GM23248 (cell line): ENCODE measurements at regions not wholly inside any gene's neighbourhood (a gene's known extent, or its start where the extent isn't known, plus 50 kb on each side); places are given as distances from the start of the nearest gene placed in this dataset.

ENCODE experiments used
- DNase-seq: peaks from one replicate; pipeline ENCODE4 v3.0.0-alpha.2; 2015
- H2AFZ ChIP-seq: fragments of 200-600 bp; sonication (generic); 2 replicates; pipeline ENCODE4 v1.6.1; 2016; ENCODE audit warnings: antibody characterized with exemption
- H3F3A ChIP-seq: fragments of 200-600 bp; sonication (generic); 2 replicates; pipeline ENCODE4 v1.6.1; 2016; ENCODE audit warnings: mild to moderate bottlenecking, antibody characterized with exemption, mixed run types; ENCODE audit not compliant: insufficient read depth
- H3K27ac ChIP-seq: fragments of 200-600 bp; sonication (generic); 2 replicates; pipeline ENCODE4 v1.5.1; 2016; ENCODE audit warnings: mild to moderate bottlenecking
- H3K27me3 ChIP-seq: fragments of 200-600 bp; sonication (generic); replicated peaks from 2 replicates; pipeline ENCODE4 v1.6.1; 2016; ENCODE audit warnings: mild to moderate bottlenecking; ENCODE audit not compliant: insufficient read depth
- H3K36me3 ChIP-seq: fragments of 200-600 bp; sonication (generic); 2 replicates; pipeline ENCODE4 v1.6.1; 2016; ENCODE audit warnings: low read depth, mild to moderate bottlenecking
- H3K4me1 ChIP-seq: fragments of 200-600 bp; sonication (generic); 2 replicates; pipeline ENCODE4 v1.6.1; 2016; ENCODE audit warnings: mild to moderate bottlenecking; ENCODE audit not compliant: insufficient read depth
- H3K4me2 ChIP-seq: fragments of 200-600 bp; sonication (generic); one replicate; pipeline ENCODE4 v1.6.1; 2016; ENCODE audit warnings: mild to moderate bottlenecking; ENCODE audit not compliant: unreplicated experiment
- H3K4me3 ChIP-seq: fragments of 200-600 bp; sonication (generic); 2 replicates; pipeline ENCODE4 v1.5.1; 2016; ENCODE audit warnings: mild to moderate bottlenecking
- H3K79me2 ChIP-seq: fragments of 200-600 bp; sonication (generic); 2 replicates; pipeline ENCODE4 v1.6.1; 2016; ENCODE audit warnings: mild to moderate bottlenecking; ENCODE audit not compliant: insufficient read depth
- H3K9ac ChIP-seq: fragments of 200-600 bp; sonication (generic); 2 replicates; pipeline ENCODE4 v1.6.1; 2016; ENCODE audit warnings: mild to moderate bottlenecking
- H3K9me2 ChIP-seq: fragments of 200-600 bp; sonication (generic); 2 replicates; pipeline ENCODE4 v1.6.1; 2016; ENCODE audit warnings: mixed run types, mild to moderate bottlenecking, moderate library complexity; ENCODE audit not compliant: insufficient read depth
- H3K9me3 ChIP-seq: fragments of 200-600 bp; sonication (generic); one replicate; pipeline ENCODE4 v1.6.1; 2017; ENCODE audit warnings: low read depth
- H4K20me1 ChIP-seq: fragments of 200-600 bp; sonication (generic); 2 replicates; pipeline ENCODE4 v1.6.0; 2016; ENCODE audit not compliant: insufficient read depth
- EZH2 ChIP-seq: fragments of 200-600 bp; sonication (generic); IDR thresholded peaks from 2 replicates; pipeline ENCODE4 v1.6.1; 2018; ENCODE audit warnings: antibody characterized with exemption, mild to moderate bottlenecking; ENCODE audit not compliant: insufficient read depth, poor library complexity, severe bottlenecking
- EZH2phosphoT487 ChIP-seq: fragments of 200-600 bp; sonication (generic); IDR thresholded peaks from 2 replicates; pipeline ENCODE4 v1.6.1; 2018; ENCODE audit warnings: antibody characterized with exemption, moderate library complexity, mild to moderate bottlenecking, low read depth; ENCODE audit not compliant: insufficient read depth
- WGBS, 2 experiments: methylation state at CpG; one replicate each; pipeline ENCODE4 v1.1.6; 2015 to 2017; ENCODE audit warnings: low lambda C conversion rate in 2 of 2, low coverage in 1 of 2; ENCODE audit errors: missing lambda C conversion rate in 2 of 2; 5-methylcytosine and 5-hydroxymethylcytosine counted together
- in situ Hi-C: fragments of 300-500 bp; cut with MboI; formaldehyde crosslinking; loops from 2 replicates; pipeline ENCODE4 v1.15.0; 2020

- no peaks in the 10 kb centered on the region for H3K79me2 ChIP-seq
- no peaks in the 10 kb centered on the region for H3K9me3 ChIP-seq
- no peak for DNase-seq
- no peak overlapping the region for H3K27ac ChIP-seq
- 37 to 41% methylated on average over 5 of the region's 5 CpGs for WGBS, 2 experiments
- no peaks in the 10 kb centered on the region for H3K4me1 ChIP-seq
- no peak overlapping the region for H3K9ac ChIP-seq
- no peaks in the 10 kb centered on the region for H3F3A ChIP-seq
- no peaks in the 10 kb centered on the region for H3K36me3 ChIP-seq
- H3K9me2 ChIP-seq = no peaks in the 10 kb centered on the region
- no peak overlapping the region for H2AFZ ChIP-seq
- H3K4me2 ChIP-seq = no peak overlapping the region
- no peak overlapping the region for H3K4me3 ChIP-seq
- TF ChIP-seq EZH2 (no peak), EZH2phosphoT487 (no peak)
- H4K20me1 ChIP-seq = no peaks in the 10 kb centered on the region
- H3K27me3 ChIP-seq = no peaks in the 10 kb centered on the region
- in situ Hi-C loops = no loop called here
These were observed 258.8 kb upstream of the NUDT12 start for GRCh38 chr5:103821361-103821760.

GRCh38 chr5:103808464-103809106 lies 246.0 kb upstream of the NUDT12 start:
- H3K4me1 ChIP-seq = no peaks in the 10 kb centered on the region
- no peaks in the 10 kb centered on the region for H4K20me1 ChIP-seq
- H3K79me2 ChIP-seq = no peaks in the 10 kb centered on the region
- H3K9me3 ChIP-seq = no peaks in the 10 kb centered on the region
- no peaks in the 10 kb centered on the region for H3K9me2 ChIP-seq
- H3K4me2 ChIP-seq = no peak overlapping the region
- H2AFZ ChIP-seq = no peak overlapping the region
- no peaks in the 10 kb centered on the region for H3F3A ChIP-seq
- no peak for TF ChIP-seq EZH2
- no peak for TF ChIP-seq EZH2phosphoT487
- in situ Hi-C loops = no loop called here
- H3K27me3 ChIP-seq = no peaks in the 10 kb centered on the region
- DNase-seq = peak; percentile 31
- H3K27ac ChIP-seq = no peak overlapping the region
- no peaks in the 10 kb centered on the region for H3K36me3 ChIP-seq
- H3K4me3 ChIP-seq = no peak overlapping the region
- H3K9ac ChIP-seq = no peak overlapping the region
- WGBS, 2 experiments = 24% methylated on average over 3 of the region's 3 CpGs

GRCh38 chr5:103804711-103805110 lies 242.1 kb upstream of the NUDT12 start:
- H3K9me3 ChIP-seq = no peaks in the 10 kb centered on the region
- no peaks in the 10 kb centered on the region for H3K27me3 ChIP-seq
- H3K27ac ChIP-seq = no peak overlapping the region
- no peaks in the 10 kb centered on the region for H3K79me2 ChIP-seq
- in situ Hi-C loops = no loop called here
- no peaks in the 10 kb centered on the region for H3F3A ChIP-seq
- no peak overlapping the region for H3K4me3 ChIP-seq
- H2AFZ ChIP-seq = no peak overlapping the region
- DNase-seq = peak; percentile 7
- H3K36me3 ChIP-seq = no peaks in the 10 kb centered on the region
- no peaks in the 10 kb centered on the region for H3K9me2 ChIP-seq
- no peak for TF ChIP-seq EZH2
- TF ChIP-seq EZH2phosphoT487 = no peak
- WGBS, 2 experiments = 14 to 22% methylated on average over 2 of the region's 2 CpGs
- no peaks in the 10 kb centered on the region for H3K4me1 ChIP-seq
- H4K20me1 ChIP-seq = no peaks in the 10 kb centered on the region
- H3K9ac ChIP-seq = no peak overlapping the region
- H3K4me2 ChIP-seq = no peak overlapping the region

GRCh38 chr5:103801681-103802080 lies 239.1 kb upstream of the NUDT12 start:
- TF ChIP-seq EZH2 (no peak), EZH2phosphoT487 (no peak)
- Histone ChIP-seq H4K20me1 (no peaks in the 10 kb centered on the region), H3K79me2 (no peaks in the 10 kb centered on the region), H3K9me3 (no peaks in the 10 kb centered on the region), H3K4me3 (no peak overlapping the region), H3K4me1 (no peaks in the 10 kb centered on the region), H3F3A (no peaks in the 10 kb centered on the region), H3K9me2 (no peaks in the 10 kb centered on the region), H3K27ac (no peak overlapping the region), H3K36me3 (no peaks in the 10 kb centered on the region), H3K4me2 (no peak overlapping the region), H3K9ac (no peak overlapping the region), H3K27me3 (no peaks in the 10 kb centered on the region), H2AFZ (no peak overlapping the region)
- in situ Hi-C loops = no loop called here
- no peak for DNase-seq
- 0 to 6% methylated on average over 1 of the region's 1 CpG for WGBS, 2 experiments
